ENCODE measurements at regions not wholly inside any gene's neighbourhood (a gene's known extent, or its start where the extent isn't known, plus 50 kb on each side); places are given as distances from the start of the nearest gene placed in this dataset.

- Histone ChIP-seq H3K4me3 (ENCODE audit: low read depth, low read length) (no peak overlapping the region), H3K9me3 (ENCODE audit: control insufficient read depth, insufficient read depth, low read depth, low read length) (no peaks in the 10 kb centered on the region), H3K4me1 (ENCODE audit: control insufficient read depth, insufficient read depth, low read length) (no peaks in the 10 kb centered on the region), H3K27ac (ENCODE audit: extremely low read depth, low read depth, low read length) (no peak overlapping the region), H3K36me3 (ENCODE audit: control insufficient read depth in 2 of 2, insufficient read depth in 1 of 2, low read length in 2 of 2) (no peaks in the 10 kb centered on the region)
- CTCF ChIA-PET, result interaction anchor here (0.8 to 1.3 kb wide), 3 partner anchors 28 to 1239 kb away, joined by 3 to 5 read pairs (median 3); no protein-coding TSS in a partner anchor
- POLR2A ChIA-PET, result no interaction called here
- TF ChIP-seq ZNF112 (tag by site-specific recombination; IDR thresholded peaks at IDR 0.05) (no peak), ZNF292 (tag by site-specific recombination; IDR thresholded peaks at IDR 0.05; ENCODE audit: borderline replicate concordance, low read depth) (no peak), ZNF510 (tag by site-specific recombination; IDR thresholded peaks at IDR 0.05; ENCODE audit: insufficient replicate concordance) (no peak), ZNF571 (tag by site-specific recombination; IDR thresholded peaks at IDR 0.05) (no peak), PRDM10 (tag by site-specific recombination; IDR thresholded peaks at IDR 0.05) (no peak), BCL11B (tag by site-specific recombination; IDR thresholded peaks at IDR 0.05; ENCODE audit: low read depth) (no peak), ZNF184 (tag by site-specific recombination; IDR thresholded peaks at IDR 0.05) (no peak)
These were observed 99.1 kb upstream of the CAMK1G start for GRCh38 chr1:209484429-209484828.

GRCh38 chr1:209485167-209485566, 98.3 kb upstream of the CAMK1G start:
- Histone ChIP-seq H3K4me3 (ENCODE audit: low read depth, low read length) (no peak overlapping the region), H3K27ac (ENCODE audit: extremely low read depth, low read depth, low read length) (no peak overlapping the region), H3K9me3 (ENCODE audit: control insufficient read depth, insufficient read depth, low read depth, low read length) (no peaks in the 10 kb centered on the region), H3K4me1 (ENCODE audit: control insufficient read depth, insufficient read depth, low read length) (no peaks in the 10 kb centered on the region), H3K36me3 (ENCODE audit: control insufficient read depth in 2 of 2, insufficient read depth in 1 of 2, low read length in 2 of 2) (no peaks in the 10 kb centered on the region)
- CTCF ChIA-PET, result interaction anchor here (0.7 to 1.3 kb wide), 3 partner anchors 28 to 258 kb away, joined by 3 to 7 read pairs (median 3); no protein-coding TSS in a partner anchor
- TF ChIP-seq ZNF184 (tag by site-specific recombination; IDR thresholded peaks at IDR 0.05) (peak; percentile 67; the same call in 1 of the 2 replicates), ZNF549 (tag by site-specific recombination; IDR thresholded peaks at IDR 0.05) (peak; percentile 15; the same call in 1 of the 2 replicates), ZBTB17 (tag by site-specific recombination; IDR thresholded peaks at IDR 0.05) (peak; percentile 55; the same call in 1 of the 2 replicates), HOXC10 (CRISPR knock-in tag; IDR thresholded peaks at IDR 0.05) (no peak), ZBTB48 (tag by site-specific recombination; IDR thresholded peaks at IDR 0.05) (peak; percentile 76), AEBP2 (tag by site-specific recombination; IDR thresholded peaks at IDR 0.05; ENCODE audit: borderline replicate concordance) (no peak), ZNF776 (tag by site-specific recombination; IDR thresholded peaks at IDR 0.05; ENCODE audit: borderline replicate concordance) (no peak), ZIC2 (tag by site-specific recombination; IDR thresholded peaks at IDR 0.05) (0 out of 2 replicates have a peak, but pooled peaks have one; percentile 32), EGR2 (tag by site-specific recombination; IDR thresholded peaks at IDR 0.05; ENCODE audit: low read depth) (peak; percentile 76), ZNF692 (tag by site-specific recombination; IDR thresholded peaks at IDR 0.05) (peak; percentile 51), ZNF341 (tag by site-specific recombination; IDR thresholded peaks at IDR 0.05; ENCODE audit: low read depth) (peak; percentile 54), GLIS1 (tag by site-specific recombination; IDR thresholded peaks at IDR 0.05) (peak; percentile 50), ZNF600 (tag by site-specific recombination; IDR thresholded peaks at IDR 0.05) (0 out of 2 replicates have a peak, but pooled peaks have one; percentile 16), ZFHX2 (tag by site-specific recombination; conservative IDR thresholded peaks at IDR 0.05) (peak; percentile 91)
- POLR2A ChIA-PET, result no interaction called here
